Heart left ventricle (tissue), 16 donors: ENCODE measurements at regions not wholly inside any gene's neighbourhood (a gene's known extent, or its start where the extent isn't known, plus 50 kb on each side); places are given as distances from the start of the nearest gene placed in this dataset.

ENCODE experiments used
- ATAC-seq, 4 donors: fragments of 200-7000 bp; cut with Tn5 transposase; one replicate each; pipeline ENCODE4 v1.9.1; 2020 to 2022; ENCODE audit warnings: moderate library complexity in 4 of 4, mild to moderate bottlenecking in 3 of 4, moderate number of reproducible peaks in 1 of 4
- DNase-seq, 5 donors: peaks; one replicate each; pipeline ENCODE4 v3.0.0-alpha.2; 2020
- H3K27ac ChIP-seq, 12 donors: fragments of 200-600 bp; sonication (generic) in 4 of 12; one replicate each; pipeline versions ENCODE4 v1.5.0 to v1.8.0; 2016 to 2022; ENCODE audit warnings: mild to moderate bottlenecking in 2 of 12
- H3K27me3 ChIP-seq, 9 donors: fragments of 200-600 bp; sonication (generic) in 2 of 9; one replicate each; pipeline versions ENCODE4 v1.5.1 to v1.8.0; 2016 to 2022; ENCODE audit warnings: mild to moderate bottlenecking in 3 of 9
- H3K36me3 ChIP-seq, 9 donors: fragments of 200-600 bp; sonication (generic) in 2 of 9; one replicate each; pipeline versions ENCODE4 v1.5.0 to v1.8.0; 2018 to 2022; ENCODE audit warnings: mild to moderate bottlenecking in 2 of 9
- H3K4me1 ChIP-seq, 12 donors: fragments of 200-600 bp; sonication (generic) in 4 of 12; one replicate each; pipeline versions ENCODE4 v1.5.0 to v1.8.0; 2016 to 2022; ENCODE audit warnings: mild to moderate bottlenecking in 3 of 12
- H3K4me3 ChIP-seq, 12 donors: fragments of 200-600 bp; sonication (generic) in 4 of 12; one replicate each; pipeline versions ENCODE4 v1.5.0 to v1.8.0; 2017 to 2022; ENCODE audit warnings: mild to moderate bottlenecking in 9 of 12, moderate library complexity in 4 of 12
- H3K9me3 ChIP-seq, 12 donors: fragments of 200-600 bp; sonication (generic) in 4 of 12; one replicate each; pipeline versions ENCODE4 v1.5.0 to v1.8.0; 2016 to 2022; ENCODE audit warnings: mild to moderate bottlenecking in 1 of 12
- POLR2A ChIP-seq, 2 donors: fragments of 450-650 bp; IDR thresholded peaks; one replicate each; pipeline ENCODE4 v1.6.1; 2017; ENCODE audit warnings: antibody characterized with exemption in 2 of 2, mild to moderate bottlenecking in 2 of 2, moderate library complexity in 2 of 2
- whole genome bisulfite sequencing, 4 donors: extraction: QIAGEN DNeasy Blood & Tissue Kit in 2 of 4; methylation state at CpG; one replicate each; pipeline versions ENCODE4 v1.1.5 to v1.1.7; 2013 to 2018; 5-methylcytosine and 5-hydroxymethylcytosine counted together
- intact Hi-C, 10 donors: fragments of 100-400 bp; cut with DNase I; formaldehyde crosslinking; loops; one replicate each; pipeline versions ENCODE4 v1.11.1 to v1.14.2; 2022
- TF ChIP-seq, protein P1 (sequence below), 12 donors: fragments of 200-600 bp; sonication (generic) in 4 of 12; IDR thresholded peaks; one replicate each; pipeline versions ENCODE4 v1.5.0 to v1.8.0; 2018 to 2022; ENCODE audit warnings: antibody characterized with exemption in 12 of 12, mild to moderate bottlenecking in 5 of 12
- donor health status: ischemic (EF 13 %, LVEDD 7.1; RV severe dilation, severe dysfunction).
- donor health status: healthy with polysubstance abuse.
- donor health status: DM: no; HTN: yes; CAD: no.
- donor health status: DM: no; HTN: no; CAD: no.
- donor health status: ischemic (EF 25% LVEDD 6.9; RV normal size, moderate dysfunction).
- donor health status: ischemic (EF 25% LVEDD 5.7; RV mildly dilated, moderate dysfunction).
- donor health status: healthy.
- donor health status: DM: yes; HTN: yes; CAD: no.
- donor health status: ischemic (EF 35%, LVEDD 5.7; RV mildly dilated, moderate dysfunction).
- donor health status: nonischemic (EF 11% LVEDD 7.7; RV severe dilation, severe dysfunction).
- donor health status: DM: yes; HTN: yes; CAD: no.
- donor health status: PGD.
- donor health status: ischemic (EF 29% LVEDD 5.4; RV normal size, mild dysfunction).
- donor health status: nonischemic (EF 23%, LVEDD 6.1; RV moderate dilation, normal function).

DNA sequence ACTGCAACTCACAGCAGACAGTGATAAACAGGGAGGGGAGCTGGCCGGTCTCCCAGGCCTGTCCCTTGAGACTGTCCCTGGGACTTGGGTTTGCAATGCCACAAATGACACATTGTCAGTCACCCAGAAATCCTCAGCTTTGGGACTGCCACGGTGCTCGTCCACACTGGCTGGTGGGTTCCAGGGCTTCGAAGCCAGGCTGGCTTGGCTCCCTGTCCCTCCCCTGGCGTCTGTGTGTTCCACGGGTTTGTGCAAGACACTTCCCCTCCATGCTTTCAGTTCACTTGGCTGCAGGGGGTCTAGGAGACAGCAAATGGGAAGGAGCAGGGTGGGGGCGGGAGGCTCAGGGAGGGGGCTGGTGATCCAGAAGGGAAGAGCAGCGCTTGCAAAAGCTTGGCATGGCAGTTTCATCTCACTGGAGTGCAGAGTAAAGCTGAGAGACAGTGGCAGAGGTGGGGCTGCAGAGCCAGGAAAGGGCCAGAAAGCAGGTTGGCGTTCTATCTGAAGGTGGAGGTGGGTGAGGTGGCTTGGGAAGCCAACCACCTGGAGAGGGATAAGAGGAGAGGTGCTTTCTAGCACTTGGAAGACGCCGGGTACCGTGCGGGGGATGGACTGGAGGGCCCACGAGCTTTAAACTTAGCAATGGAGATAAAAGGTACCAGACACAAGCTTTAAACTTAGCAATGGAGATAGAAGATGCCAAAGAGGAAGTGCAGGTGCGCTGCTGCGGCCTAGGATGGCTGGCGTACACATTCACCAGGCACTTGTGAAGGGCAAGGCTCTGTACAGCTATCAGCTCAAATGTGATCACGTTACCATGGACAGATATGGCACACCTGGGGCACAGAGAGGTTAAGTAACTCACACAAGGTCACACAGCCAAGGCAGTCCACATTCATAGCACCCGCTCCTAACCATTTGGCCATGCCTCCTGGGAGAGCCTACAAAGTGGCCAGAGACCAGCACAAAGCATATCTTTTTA lies 86.4 kb upstream of the SHISAL1 start:
- intact Hi-C loops, result no loop called here
- H3K36me3 ChIP-seq, result no peaks in the 10 kb centered on the region
- peaks cover 0 to 10% (median 0%) of the 10 kb centered on the region in 9 donors for H3K27me3 ChIP-seq
- DNase-seq, result peak in 3 of 5 donors; percentile 8 to 42 (median 17)
- no peaks in the 10 kb centered on the region for H3K4me1 ChIP-seq
- ATAC-seq, result no peak
- no peak overlapping the region for H3K27ac ChIP-seq
- 71 to 88% (median 76%) methylated on average over 14 to 19 of the region's 19 CpGs for WGBS, 4 donors
- H3K4me3 ChIP-seq, result no peak overlapping the region
- no peak for TF ChIP-seq POLR2A (IDR thresholded peaks at IDR 0.05)
- TF ChIP-seq, protein P1, sequence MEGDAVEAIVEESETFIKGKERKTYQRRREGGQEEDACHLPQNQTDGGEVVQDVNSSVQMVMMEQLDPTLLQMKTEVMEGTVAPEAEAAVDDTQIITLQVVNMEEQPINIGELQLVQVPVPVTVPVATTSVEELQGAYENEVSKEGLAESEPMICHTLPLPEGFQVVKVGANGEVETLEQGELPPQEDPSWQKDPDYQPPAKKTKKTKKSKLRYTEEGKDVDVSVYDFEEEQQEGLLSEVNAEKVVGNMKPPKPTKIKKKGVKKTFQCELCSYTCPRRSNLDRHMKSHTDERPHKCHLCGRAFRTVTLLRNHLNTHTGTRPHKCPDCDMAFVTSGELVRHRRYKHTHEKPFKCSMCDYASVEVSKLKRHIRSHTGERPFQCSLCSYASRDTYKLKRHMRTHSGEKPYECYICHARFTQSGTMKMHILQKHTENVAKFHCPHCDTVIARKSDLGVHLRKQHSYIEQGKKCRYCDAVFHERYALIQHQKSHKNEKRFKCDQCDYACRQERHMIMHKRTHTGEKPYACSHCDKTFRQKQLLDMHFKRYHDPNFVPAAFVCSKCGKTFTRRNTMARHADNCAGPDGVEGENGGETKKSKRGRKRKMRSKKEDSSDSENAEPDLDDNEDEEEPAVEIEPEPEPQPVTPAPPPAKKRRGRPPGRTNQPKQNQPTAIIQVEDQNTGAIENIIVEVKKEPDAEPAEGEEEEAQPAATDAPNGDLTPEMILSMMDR (IDR thresholded peaks at IDR 0.05), result no peak
- no peaks in the 10 kb centered on the region for H3K9me3 ChIP-seq

DNA sequence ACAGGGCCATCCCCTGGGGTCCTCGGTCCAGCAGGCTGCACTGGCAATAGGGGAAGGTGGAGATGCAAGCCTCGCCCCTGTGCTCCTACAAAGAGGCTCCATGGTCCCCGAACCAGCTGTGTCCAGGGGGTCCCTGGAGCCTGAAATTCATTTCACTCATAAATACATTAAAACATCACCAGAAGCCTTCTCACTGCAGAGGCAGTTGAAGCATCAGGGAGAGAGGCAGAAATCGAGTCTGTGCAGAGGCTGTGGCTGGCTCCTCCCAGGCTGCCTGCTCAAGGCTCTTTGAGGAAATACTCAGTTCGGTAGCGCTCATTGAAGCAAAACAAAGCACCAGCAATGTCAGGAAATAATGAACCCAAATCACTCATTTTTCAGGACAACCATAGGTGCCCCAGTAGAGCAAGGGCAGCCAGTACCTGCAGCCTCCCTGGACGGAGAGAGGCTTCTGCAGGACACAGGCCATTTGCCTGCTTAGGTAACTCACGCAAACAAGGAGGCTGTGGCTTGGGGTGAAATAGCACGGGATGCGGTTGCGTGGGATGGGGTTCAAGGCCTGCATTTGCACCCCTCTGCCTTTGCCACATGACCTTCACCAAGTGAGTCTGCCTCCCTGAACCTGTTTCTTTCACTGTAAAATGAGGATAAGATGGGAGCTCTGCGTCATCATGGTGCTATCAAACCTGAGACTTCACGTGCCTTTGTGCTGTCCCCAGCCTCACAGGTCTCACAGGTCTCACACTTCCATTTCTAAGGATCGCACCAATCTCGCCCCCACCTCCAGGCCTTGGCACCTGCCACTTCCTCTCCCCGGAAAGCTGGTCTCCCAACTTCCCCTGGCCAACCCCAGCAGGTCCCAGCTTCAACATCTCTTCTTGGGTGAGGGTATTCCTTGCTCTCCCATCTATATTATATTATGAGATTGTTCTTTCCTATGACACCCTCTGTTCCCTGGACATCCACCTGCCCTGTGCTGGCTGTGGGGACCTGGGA lies 84.3 kb upstream of the SHISAL1 start:
- peak in 3 of 5 donors; percentile 5 to 38 (median 11) for DNase-seq
- ATAC-seq, result no peak
- peaks cover 0 to 10% (median 0%) of the 10 kb centered on the region in 9 donors for H3K27me3 ChIP-seq
- H3K36me3 ChIP-seq, result no peaks in the 10 kb centered on the region
- no peak overlapping the region for H3K4me3 ChIP-seq
- H3K27ac ChIP-seq, result no peak overlapping the region
- TF ChIP-seq, protein P1 (IDR thresholded peaks at IDR 0.05), result no peak
- no peak for TF ChIP-seq POLR2A (IDR thresholded peaks at IDR 0.05)
- no peaks in the 10 kb centered on the region for H3K4me1 ChIP-seq
- no peaks in the 10 kb centered on the region for H3K9me3 ChIP-seq
- 86 to 88% (median 87%) methylated on average over 15 to 16 of the region's 16 CpGs for WGBS, 4 donors
- intact Hi-C loops, result no loop called here

DNA sequence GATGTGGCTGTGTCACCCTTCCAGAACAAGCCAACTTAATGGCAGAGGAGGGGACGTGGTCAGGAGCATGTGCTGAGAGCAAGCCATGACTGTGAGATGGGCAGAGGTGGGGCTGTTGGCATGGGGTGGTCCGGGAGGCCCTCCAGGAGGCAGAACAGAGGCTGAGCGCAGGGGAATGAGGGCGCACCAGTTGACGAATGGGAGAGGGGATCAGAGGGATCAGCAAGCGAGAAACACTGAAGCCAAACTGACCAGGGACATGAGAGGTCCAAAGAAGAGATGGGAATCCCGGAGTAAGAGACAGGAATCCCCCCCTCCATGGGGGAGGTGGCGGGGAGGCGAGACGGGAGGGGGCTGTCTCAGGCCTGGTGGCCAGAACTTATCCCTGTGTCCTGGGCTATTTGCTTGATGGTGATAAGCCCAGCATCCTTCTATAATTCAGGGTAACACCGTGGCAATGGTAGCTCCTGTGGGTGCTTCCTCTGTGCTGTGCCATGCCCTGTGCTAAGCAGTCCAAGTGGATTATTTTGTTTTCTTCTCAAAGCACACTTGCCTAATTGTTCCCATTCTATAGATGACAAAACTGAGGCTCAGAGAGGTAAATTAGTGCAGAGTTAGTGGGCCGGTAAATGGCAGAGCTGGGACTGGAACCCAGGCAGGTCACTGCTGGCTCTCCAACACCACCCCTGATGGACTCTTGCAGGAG lies 83.4 kb upstream of the SHISAL1 start:
- H3K27ac ChIP-seq, result no peak overlapping the region
- intact Hi-C loops, result no loop called here
- H3K4me3 ChIP-seq, result no peak overlapping the region
- WGBS, 4 donors, result 83 to 88% (median 86%) methylated on average over 12 of the region's 12 CpGs
- DNase-seq (peak in 2 of 5 donors; percentile 6 to 7), ATAC-seq (no peak)
- H3K36me3 ChIP-seq, result no peaks in the 10 kb centered on the region
- H3K4me1 ChIP-seq, result no peaks in the 10 kb centered on the region
- peaks cover 0 to 10% (median 0%) of the 10 kb centered on the region in 9 donors for H3K27me3 ChIP-seq
- TF ChIP-seq, protein P1 (IDR thresholded peaks at IDR 0.05), result no peak
- no peak for TF ChIP-seq POLR2A (IDR thresholded peaks at IDR 0.05)
- no peaks in the 10 kb centered on the region for H3K9me3 ChIP-seq
